ENCODE measurements at regions not wholly inside any gene's neighbourhood (a gene's known extent, or its start where the extent isn't known, plus 50 kb on each side); places are given as distances from the start of the nearest gene placed in this dataset.

DNA sequence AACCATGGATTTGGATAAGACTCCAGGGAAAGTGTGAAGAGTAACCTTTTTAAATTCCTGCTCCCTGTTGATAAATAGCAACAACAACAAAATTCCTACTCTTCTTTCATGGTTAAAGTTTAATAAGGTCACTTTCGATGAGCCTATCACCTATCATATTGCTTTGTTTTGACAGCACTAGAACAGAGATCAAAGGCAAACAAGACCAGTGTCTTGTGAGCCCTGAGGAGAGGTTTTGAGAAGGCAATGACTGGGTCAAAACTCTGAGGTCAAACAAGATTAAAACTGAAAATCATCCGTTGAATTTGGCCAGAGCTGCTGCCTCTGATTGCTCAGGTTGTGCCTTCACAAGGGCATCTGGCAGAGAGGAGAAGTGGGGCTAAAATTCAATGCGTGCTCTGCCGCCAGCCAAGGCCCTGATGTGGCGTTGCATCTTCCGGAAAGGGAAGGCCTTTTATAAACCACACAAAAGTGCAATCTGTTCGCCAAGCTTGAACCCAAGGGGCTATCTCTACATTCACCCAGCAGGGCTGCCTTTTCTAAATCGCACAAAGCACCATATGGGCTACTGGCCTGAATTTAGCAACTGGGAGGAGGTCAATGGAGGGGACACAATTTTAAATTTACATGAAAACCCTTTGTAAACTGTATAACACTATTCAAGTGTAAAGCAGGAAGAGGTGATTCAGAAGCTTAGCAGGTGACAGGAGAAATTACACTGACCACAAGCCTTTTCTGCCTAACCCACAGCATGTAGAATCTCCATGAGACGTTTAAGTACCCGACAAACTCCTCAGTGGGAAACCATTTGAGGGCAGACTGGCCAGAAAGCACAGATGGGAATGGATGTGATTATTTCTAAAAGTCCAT lies 140.8 kb downstream of the DAD1 start:
- no peaks in the 10 kb centered on the region for H3K4me1 ChIP-seq
- in situ Hi-C loops (cut with MboI; ENCODE audit: low sequenced_read_pairs): no loop called here
- DNase-seq (ENCODE audit: low spot score in 2 of 2): no peak
- no peak overlapping the region for H3K4me3 ChIP-seq
- H3K27me3 ChIP-seq (ENCODE audit: low read depth): no peaks in the 10 kb centered on the region; the same call in 1 of the 2 replicates
- H3K36me3 ChIP-seq (replicated peaks): no peaks in the 10 kb centered on the region
- no peaks in the 10 kb centered on the region for H3K9me3 ChIP-seq

DNA sequence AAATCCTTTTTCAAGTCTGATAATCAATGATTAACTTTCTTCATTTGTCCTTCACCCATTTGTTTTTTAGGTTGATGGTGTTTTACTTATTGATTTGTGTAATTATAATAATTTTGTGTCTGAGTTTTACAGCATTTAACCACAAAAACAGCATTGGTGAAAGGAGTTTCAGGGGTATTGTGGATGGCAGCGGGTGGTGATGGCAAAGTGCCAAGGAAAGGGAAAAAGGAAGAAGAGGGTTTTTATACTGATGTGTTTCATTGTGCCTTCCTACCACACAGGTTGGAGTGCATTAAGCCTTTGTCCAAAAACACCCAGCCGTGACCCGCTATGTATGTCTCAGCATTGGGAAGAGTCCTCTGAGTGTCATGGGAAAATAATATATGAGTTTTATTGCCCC lies 150.3 kb downstream of the DAD1 start:
- in situ Hi-C loops (cut with MboI; ENCODE audit: low sequenced_read_pairs): no loop called here
- DNase-seq (ENCODE audit: low spot score in 2 of 2): no peak

DNA sequence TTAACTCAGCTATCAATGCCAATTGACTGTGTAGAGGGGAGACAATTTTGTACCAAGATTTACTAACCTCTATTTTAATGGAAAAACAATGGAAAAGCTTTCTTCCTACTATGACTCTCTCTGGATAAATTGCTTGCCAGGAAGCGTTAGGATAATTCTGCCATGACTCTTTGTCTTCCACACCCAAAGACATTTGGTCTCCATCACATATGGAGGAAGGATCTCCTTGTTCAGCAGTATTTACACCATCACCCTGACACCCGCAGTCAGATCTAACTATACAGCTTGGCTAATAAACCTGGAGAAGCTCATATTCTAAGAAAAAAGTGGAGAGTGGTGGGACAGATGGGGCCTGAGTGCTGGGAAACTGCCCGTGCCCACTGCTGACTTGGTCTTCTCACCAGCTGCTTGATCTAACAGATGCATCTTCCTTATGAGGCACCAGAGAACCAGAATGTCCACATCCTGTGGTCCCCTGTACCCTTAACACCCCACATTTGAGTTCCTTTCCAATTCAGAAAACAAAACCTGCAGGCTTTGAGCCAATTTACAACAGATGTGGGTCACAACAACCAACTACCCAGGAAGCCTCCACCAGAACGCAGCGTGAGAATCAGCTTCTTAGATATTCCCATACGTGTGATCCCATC lies 154.0 kb downstream of the DAD1 start:
- Histone ChIP-seq H3K36me3 (replicated peaks) (no peaks in the 10 kb centered on the region), H3K4me1 (0 out of 2 replicates have a peak, but pooled peaks cover 6% of the 10 kb centered on the region), H3K4me3 (no peak overlapping the region), H3K9me3 (no peaks in the 10 kb centered on the region), H3K27me3 (ENCODE audit: low read depth) (peaks cover 21% of the 10 kb centered on the region)
- DNase-seq (ENCODE audit: low spot score in 2 of 2): no peak
- in situ Hi-C loops (cut with MboI; ENCODE audit: low sequenced_read_pairs): no loop called here

More for the DNA sequence above, 150.3 kb downstream of the DAD1 start:
- H3K4me3 ChIP-seq: no peak overlapping the region
- no peaks in the 10 kb centered on the region for H3K4me1 ChIP-seq
- peaks cover 14% of the 10 kb centered on the region for H3K27me3 ChIP-seq (ENCODE audit: low read depth)
- no peaks in the 10 kb centered on the region for H3K9me3 ChIP-seq
- H3K36me3 ChIP-seq (replicated peaks): no peaks in the 10 kb centered on the region

DNA sequence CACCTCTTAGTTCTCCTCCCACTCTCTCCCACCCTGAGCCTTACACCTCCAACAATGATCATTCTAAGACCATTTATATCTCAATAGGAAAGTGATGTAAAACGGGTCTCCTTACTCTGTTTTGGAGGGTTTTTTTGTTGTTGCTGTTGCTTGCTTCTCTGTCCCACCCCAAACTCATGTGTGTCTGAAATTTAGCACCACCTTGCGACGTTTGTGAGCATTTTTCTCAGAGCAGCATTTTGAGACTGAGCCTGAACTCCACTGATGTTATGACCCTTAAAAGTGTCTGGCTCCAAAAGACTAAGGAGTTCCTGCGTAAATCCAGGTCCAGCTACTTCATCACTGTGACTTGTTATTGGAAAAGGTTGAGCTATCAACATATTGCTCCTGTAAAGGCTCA lies 155.0 kb downstream of the DAD1 start:
- no peaks in the 10 kb centered on the region for H3K9me3 ChIP-seq
- H3K4me3 ChIP-seq: no peak overlapping the region
- in situ Hi-C loops (cut with MboI; ENCODE audit: low sequenced_read_pairs): no loop called here
- 0 out of 2 replicates have a peak, but pooled peaks cover 6% of the 10 kb centered on the region for H3K4me1 ChIP-seq
- H3K36me3 ChIP-seq (replicated peaks): no peaks in the 10 kb centered on the region
- peaks cover 17% of the 10 kb centered on the region for H3K27me3 ChIP-seq (ENCODE audit: low read depth)
- DNase-seq (ENCODE audit: low spot score in 2 of 2): no peak

DNA sequence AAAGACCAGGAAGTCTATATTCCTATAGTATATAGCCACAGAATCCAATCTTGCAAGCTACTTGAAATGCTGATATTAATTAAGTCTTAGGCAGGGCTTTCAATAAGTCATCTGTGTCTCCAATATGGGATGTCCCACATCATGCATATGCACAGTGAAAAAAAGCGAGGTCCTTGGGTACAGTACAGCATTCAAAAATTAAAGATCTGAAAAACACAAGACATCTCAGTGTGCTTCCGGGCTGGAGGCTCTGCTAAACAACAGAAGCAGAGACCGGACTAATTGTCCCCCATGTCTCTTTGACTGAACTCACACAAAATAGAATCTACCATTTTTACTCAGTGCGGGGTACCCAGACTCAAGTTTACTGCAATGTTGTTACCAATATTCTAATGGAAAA lies 156.0 kb downstream of the DAD1 start:
- Histone ChIP-seq H3K4me3 (no peak overlapping the region), H3K4me1 (0 out of 2 replicates have a peak, but pooled peaks cover 7% of the 10 kb centered on the region), H3K27me3 (ENCODE audit: low read depth) (peaks cover 13% of the 10 kb centered on the region), H3K36me3 (replicated peaks) (no peaks in the 10 kb centered on the region), H3K9me3 (no peaks in the 10 kb centered on the region)
- in situ Hi-C loops (cut with MboI; ENCODE audit: low sequenced_read_pairs): no loop called here
- DNase-seq (ENCODE audit: low spot score in 2 of 2): no peak

DNA sequence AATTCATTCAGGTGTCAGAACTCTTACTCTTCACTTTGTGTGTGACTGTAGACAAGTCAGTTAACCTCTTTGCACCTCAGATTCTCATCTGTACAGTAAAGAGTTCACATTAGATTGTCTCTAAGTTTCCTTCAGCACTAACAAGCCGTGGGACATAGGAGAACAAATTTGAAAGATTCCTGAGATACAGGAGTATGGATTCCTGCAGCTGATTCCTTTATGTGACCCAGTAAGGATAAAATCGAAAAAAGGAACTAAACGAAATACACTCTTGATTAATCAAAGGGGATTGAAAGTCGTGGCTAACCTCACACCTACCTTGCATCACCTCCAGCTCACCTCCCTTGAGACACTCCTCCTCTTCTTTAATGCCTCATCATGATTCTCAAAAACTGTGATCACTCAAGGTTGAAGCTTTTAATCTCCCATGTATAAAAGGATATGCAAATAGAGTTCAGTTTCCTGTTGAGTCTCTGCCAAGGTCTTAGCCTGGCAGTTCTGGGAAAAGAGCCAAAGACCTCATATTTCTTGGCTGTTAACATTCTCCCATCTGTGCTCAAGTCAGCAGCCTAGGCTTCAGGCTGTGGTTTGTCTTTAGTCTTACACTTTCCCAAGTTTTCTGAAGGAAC lies 156.6 kb downstream of the DAD1 start:
- H3K4me3 ChIP-seq: no peak overlapping the region
- H3K27me3 ChIP-seq (ENCODE audit: low read depth): peaks cover 10% of the 10 kb centered on the region
- DNase-seq (ENCODE audit: low spot score in 2 of 2): peak; percentile 50 to 86
- H3K4me1 ChIP-seq: peaks cover 11% of the 10 kb centered on the region; the same call in 1 of the 2 replicates
- no peaks in the 10 kb centered on the region for H3K36me3 ChIP-seq (replicated peaks)
- H3K9me3 ChIP-seq: no peaks in the 10 kb centered on the region
- in situ Hi-C loops (cut with MboI; ENCODE audit: low sequenced_read_pairs): no loop called here

DNA sequence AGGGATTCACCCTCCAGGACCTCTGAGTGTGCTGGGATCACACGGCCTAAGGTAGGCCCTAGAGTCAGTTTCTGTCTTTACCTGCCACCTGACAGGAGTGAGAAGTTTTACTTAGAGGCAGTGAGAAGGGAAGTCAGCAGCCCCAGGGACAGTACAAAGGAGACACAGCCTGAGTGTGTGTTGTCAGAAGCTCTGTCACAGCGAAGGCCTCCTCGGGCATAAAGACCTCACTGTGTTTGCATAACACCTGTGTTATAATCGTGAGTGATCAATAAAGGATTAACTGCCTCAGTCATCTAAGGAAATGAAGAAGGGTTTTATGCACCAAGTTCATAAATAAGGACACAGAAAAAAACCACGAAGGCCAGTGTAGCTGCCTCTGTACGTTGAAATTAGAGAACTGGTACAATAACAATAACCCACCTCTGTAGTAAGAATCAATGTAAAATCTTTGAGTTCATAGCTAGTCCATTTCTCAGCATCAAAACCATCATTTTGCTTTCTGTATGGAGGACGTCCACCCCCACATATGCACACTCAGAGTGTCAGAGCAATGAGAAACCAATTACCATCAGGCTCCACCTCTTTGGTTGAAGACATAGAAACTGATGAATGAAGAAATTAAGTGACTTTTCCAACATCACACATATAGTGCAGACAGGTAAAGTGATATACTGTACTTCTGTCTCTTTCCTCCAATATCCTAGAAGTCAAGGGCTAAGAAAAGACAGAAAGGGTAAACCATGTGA lies 159.3 kb downstream of the DAD1 start:
- no peak for DNase-seq (ENCODE audit: low spot score in 2 of 2)
- H3K4me3 ChIP-seq: no peak overlapping the region

DNA sequence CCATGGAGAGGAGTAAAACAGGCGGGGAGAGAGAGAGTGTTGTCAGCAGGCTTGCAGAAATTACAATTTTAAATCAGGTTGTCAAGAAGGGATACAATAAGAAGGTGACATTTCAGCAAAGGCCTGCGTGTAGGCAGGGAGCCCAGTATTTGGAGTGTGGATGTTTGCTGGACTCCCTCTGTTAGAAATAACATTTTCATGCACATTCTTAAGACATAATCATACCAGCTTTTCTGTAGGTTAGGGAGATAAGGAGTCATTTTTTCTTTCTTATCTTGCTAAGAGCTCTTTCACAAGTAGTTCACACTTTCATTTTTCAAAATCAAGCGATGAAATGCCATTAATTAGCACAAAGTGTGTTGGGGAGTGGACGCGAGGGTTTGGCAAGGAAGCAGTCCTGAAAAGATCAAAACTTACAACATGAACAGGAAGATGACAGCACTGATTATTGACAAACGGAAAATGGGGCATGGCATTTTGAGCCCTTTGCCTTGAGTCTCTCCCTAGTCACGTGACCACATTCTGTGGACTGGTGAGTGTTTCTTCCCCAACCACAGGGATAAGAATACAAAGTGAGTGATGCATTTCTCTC lies 160.2 kb downstream of the DAD1 start:
- no peak for DNase-seq (ENCODE audit: low spot score in 2 of 2)
- Histone ChIP-seq H3K36me3 (replicated peaks) (no peaks in the 10 kb centered on the region), H3K27me3 (ENCODE audit: low read depth) (peaks cover 7% of the 10 kb centered on the region), H3K4me1 (peaks cover 11% of the 10 kb centered on the region; the same call in 1 of the 2 replicates), H3K9me3 (no peaks in the 10 kb centered on the region), H3K4me3 (no peak overlapping the region)
- in situ Hi-C loops (cut with MboI; ENCODE audit: low sequenced_read_pairs): no loop called here

More for the DNA sequence above, 159.3 kb downstream of the DAD1 start:
- peaks cover 10% of the 10 kb centered on the region for H3K27me3 ChIP-seq (ENCODE audit: low read depth)
- no peaks in the 10 kb centered on the region for H3K9me3 ChIP-seq
- H3K36me3 ChIP-seq (replicated peaks): no peaks in the 10 kb centered on the region
- in situ Hi-C loops (cut with MboI; ENCODE audit: low sequenced_read_pairs): no loop called here
- H3K4me1 ChIP-seq: peaks cover 11% of the 10 kb centered on the region; the same call in 1 of the 2 replicates

DNA sequence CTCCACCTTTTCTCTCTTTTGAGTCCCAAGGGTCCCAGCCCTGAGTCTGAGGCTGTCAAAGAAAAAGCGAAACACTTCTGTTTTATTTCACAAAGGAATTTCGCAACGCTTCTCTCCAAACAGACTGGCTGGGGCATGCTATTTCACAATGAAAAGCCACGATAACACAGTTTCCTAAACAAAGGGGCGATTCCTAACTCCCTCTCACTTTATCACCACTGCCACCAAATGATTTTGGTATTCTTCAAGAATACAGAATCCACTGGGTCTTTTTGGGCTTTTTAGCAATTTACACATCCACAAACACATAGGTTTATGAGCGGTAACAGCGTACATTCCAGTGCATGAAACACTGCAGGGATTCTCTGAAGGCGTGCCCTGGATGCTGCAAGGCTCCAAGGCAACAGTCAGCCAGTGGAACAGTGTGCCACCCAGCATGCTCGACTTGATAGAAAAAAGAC lies 161.2 kb downstream of the DAD1 start:
- no peaks in the 10 kb centered on the region for H3K9me3 ChIP-seq
- in situ Hi-C loops (cut with MboI; ENCODE audit: low sequenced_read_pairs): no loop called here
- no peaks in the 10 kb centered on the region for H3K36me3 ChIP-seq (replicated peaks)
- peaks cover 7% of the 10 kb centered on the region for H3K27me3 ChIP-seq (ENCODE audit: low read depth)
- H3K4me1 ChIP-seq: peaks cover 9% of the 10 kb centered on the region; the same call in 1 of the 2 replicates
- DNase-seq (ENCODE audit: low spot score in 2 of 2): peak; percentile 21 to 36
- H3K4me3 ChIP-seq: no peak overlapping the region

DNA sequence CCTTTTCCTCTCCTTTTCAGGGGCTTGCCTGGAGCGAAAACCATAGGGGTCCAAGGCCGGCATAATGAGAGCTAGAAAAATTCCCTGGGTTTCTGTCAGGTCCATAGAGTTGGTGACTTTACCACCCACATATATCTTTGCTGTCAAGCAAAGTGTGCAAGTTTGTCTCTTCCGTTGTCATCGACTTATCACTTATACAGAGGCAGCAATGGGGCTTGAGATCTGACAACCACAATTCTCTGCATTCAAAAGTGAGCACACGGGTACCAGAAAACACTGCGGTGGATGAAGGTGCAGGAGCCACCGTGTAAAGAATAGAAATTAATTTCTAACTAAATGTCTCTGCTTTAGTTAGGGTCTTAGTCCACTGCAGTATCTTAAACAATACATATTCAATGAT lies 162.3 kb downstream of the DAD1 start:
- in situ Hi-C loops (cut with MboI; ENCODE audit: low sequenced_read_pairs): no loop called here
- no peak overlapping the region for H3K4me3 ChIP-seq
- H3K4me1 ChIP-seq: peaks cover 5% of the 10 kb centered on the region; the same call in 1 of the 2 replicates
- peaks cover under 1% of the 10 kb centered on the region for H3K27me3 ChIP-seq (ENCODE audit: low read depth)
- no peaks in the 10 kb centered on the region for H3K9me3 ChIP-seq
- H3K36me3 ChIP-seq (replicated peaks): no peaks in the 10 kb centered on the region
- DNase-seq (ENCODE audit: low spot score in 2 of 2): no peak

DNA sequence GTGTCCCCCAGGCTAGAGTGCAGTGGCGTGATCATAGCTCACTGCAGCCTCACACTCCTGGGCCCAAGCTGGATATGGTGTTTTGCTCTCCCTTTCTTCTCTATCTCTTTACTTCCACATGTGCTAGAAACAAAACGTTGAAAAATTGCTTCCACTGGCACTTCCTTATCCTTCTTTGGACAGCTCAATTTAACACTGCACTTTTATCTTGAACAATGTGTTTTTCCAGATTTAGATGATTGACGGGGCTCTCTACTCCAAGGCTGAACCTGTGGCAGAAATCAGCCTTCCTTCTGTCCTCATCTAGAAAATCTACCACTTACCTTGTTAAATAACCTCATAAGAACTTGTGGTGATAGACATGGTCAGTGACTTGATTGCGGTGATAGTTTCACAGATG lies 165.1 kb downstream of the DAD1 start:
- in situ Hi-C loops (cut with MboI; ENCODE audit: low sequenced_read_pairs): no loop called here
- Histone ChIP-seq H3K9me3 (no peaks in the 10 kb centered on the region), H3K4me3 (no peak overlapping the region), H3K36me3 (replicated peaks) (no peaks in the 10 kb centered on the region), H3K27me3 (ENCODE audit: low read depth) (no peaks in the 10 kb centered on the region), H3K4me1 (peaks cover 5% of the 10 kb centered on the region; the same call in 1 of the 2 replicates)
- no peak for DNase-seq (ENCODE audit: low spot score in 2 of 2)

DNA sequence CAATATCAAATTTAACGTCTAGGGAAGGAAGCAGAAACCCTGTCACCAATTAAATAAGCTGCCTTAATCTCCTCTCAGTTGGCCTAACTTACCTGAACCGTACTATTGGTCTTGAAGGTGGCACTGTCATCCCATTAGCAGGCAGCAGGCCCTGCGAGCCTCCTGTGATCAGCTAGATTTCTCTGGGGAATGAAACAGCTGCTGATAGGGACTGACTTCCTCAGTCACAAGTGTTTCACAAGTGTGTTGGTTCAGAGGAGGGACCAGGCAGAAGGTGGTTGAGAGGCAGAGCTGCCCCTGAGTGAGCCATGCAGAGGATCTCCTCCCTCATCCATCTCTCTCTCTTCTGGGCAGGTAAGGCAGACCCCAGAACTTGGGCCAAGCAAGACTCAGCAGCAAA lies 166.8 kb downstream of the DAD1 start:
- in situ Hi-C loops (cut with MboI; ENCODE audit: low sequenced_read_pairs): no loop called here

More for the DNA sequence above, 166.8 kb downstream of the DAD1 start:
- no peak for DNase-seq (ENCODE audit: low spot score in 2 of 2)
- Histone ChIP-seq H3K4me3 (no peak overlapping the region), H3K4me1 (no peaks in the 10 kb centered on the region; the same call in 1 of the 2 replicates), H3K27me3 (ENCODE audit: low read depth) (no peaks in the 10 kb centered on the region), H3K9me3 (no peaks in the 10 kb centered on the region), H3K36me3 (replicated peaks) (no peaks in the 10 kb centered on the region)
